ENCODE measurements at regions not wholly inside any gene's neighbourhood (a gene's known extent, or its start where the extent isn't known, plus 50 kb on each side); places are given as distances from the start of the nearest gene placed in this dataset.

GRCh38 chr2:7437141-7437540 lies 519.9 kb downstream of the RNF144A start:
- TF ChIP-seq POLR2A (IDR thresholded peaks at IDR 0.05): no peak
- TF ChIP-seq, protein P1, sequence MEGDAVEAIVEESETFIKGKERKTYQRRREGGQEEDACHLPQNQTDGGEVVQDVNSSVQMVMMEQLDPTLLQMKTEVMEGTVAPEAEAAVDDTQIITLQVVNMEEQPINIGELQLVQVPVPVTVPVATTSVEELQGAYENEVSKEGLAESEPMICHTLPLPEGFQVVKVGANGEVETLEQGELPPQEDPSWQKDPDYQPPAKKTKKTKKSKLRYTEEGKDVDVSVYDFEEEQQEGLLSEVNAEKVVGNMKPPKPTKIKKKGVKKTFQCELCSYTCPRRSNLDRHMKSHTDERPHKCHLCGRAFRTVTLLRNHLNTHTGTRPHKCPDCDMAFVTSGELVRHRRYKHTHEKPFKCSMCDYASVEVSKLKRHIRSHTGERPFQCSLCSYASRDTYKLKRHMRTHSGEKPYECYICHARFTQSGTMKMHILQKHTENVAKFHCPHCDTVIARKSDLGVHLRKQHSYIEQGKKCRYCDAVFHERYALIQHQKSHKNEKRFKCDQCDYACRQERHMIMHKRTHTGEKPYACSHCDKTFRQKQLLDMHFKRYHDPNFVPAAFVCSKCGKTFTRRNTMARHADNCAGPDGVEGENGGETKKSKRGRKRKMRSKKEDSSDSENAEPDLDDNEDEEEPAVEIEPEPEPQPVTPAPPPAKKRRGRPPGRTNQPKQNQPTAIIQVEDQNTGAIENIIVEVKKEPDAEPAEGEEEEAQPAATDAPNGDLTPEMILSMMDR (IDR thresholded peaks at IDR 0.05): no peak
